HCT116 (cell line): ENCODE measurements at regions not wholly inside any gene's neighbourhood (a gene's known extent, or its start where the extent isn't known, plus 50 kb on each side); places are given as distances from the start of the nearest gene placed in this dataset.

Source experiments
- ATAC-seq: fragments of 200-7000 bp; cut with Tn5 transposase; 2 replicates; pipeline ENCODE4 v1.9.1; 2020; ENCODE audit warnings: mild to moderate bottlenecking, moderate library complexity
- BruUV-seq: library from RNA; stranded (reverse); fragments of 400-500 nt; replicated peaks from 2 replicates; lab custom pipeline; 2021; lab: Mats Ljungman, UMichigan
- CTCF ChIA-PET: fragments of 300-600 bp; sonication (Branson Sonifier 250); formaldehyde crosslinking; loops from one replicate; lab custom pipeline; 2021; ENCODE audit warnings: antibody characterized with exemption; lab: Charles Lee
- POLR2A ChIA-PET: fragments of 300-600, 350-600 bp; sonication (Branson Sonifier 250); formaldehyde crosslinking; loops from one replicate; lab custom pipeline; 2021; ENCODE audit warnings: antibody characterized with exemption; lab: Charles Lee
- RAD21 ChIA-PET, 2 experiments: fragments of 300-600 bp; sonication (Branson Sonifier 250); formaldehyde crosslinking; loops; one replicate each; lab custom pipeline; 2023; ENCODE audit warnings: low total read pairs in 2 of 2; ENCODE audit not compliant: uncharacterized antibody in 2 of 2, unreplicated experiment in 2 of 2, low non-redundant PET in 1 of 2; lab: Charles Lee
- DNase-seq: peaks from one replicate; pipeline ENCODE4 v3.0.0-alpha.2; 2010; ENCODE audit warnings: low read depth, low spot score
- H2AFZ ChIP-seq: fragments of 200-600 bp; shearing (Covaris generic), sonication (generic); 2 replicates; pipeline ENCODE4 v1.6.1; 2017; ENCODE audit warnings: low read depth, mixed run types, mixed read lengths, antibody characterized with exemption, low read length; ENCODE audit not compliant: poor library complexity, severe bottlenecking
- H3K27ac ChIP-seq: 2 replicates; pipeline ENCODE4 v1.5.1; 2012; ENCODE audit warnings: low read depth, low read length
- H3K27me3 ChIP-seq: fragments of 200-600 bp; sonication (generic); 2 replicates; pipeline ENCODE4 v1.6.1; 2016; ENCODE audit warnings: mixed run types, low read length, mixed read lengths; ENCODE audit not compliant: insufficient read depth
- H3K36me3 ChIP-seq, 2 experiments: fragments of 200-500 bp in 1 of 2; fragments of 200-600 bp in 1 of 2; sonication (Bioruptor generic) in 1 of 2; sonication (generic) in 1 of 2; 2 replicates each; pipeline versions ENCODE4 v1.5.1 to v1.6.1; 2014 to 2016; ENCODE audit warnings: low read length in 2 of 2, inconsistent platforms in 1 of 2, mixed read lengths in 1 of 2, mixed run types in 1 of 2; ENCODE audit not compliant: insufficient read depth in 2 of 2, control insufficient read depth in 1 of 2
- H3K4me1 ChIP-seq, 2 experiments: fragments of 200-600 bp in 1 of 2; sonication (generic) in 1 of 2; 2 replicates each; pipeline versions ENCODE4 v1.5.1 to v1.6.1; 2012 to 2017; ENCODE audit warnings: low read length in 2 of 2, inconsistent platforms in 1 of 2, mild to moderate bottlenecking in 1 of 2, mixed read lengths in 1 of 2, mixed run types in 1 of 2, moderate library complexity in 1 of 2; ENCODE audit not compliant: insufficient read depth in 2 of 2, control insufficient read depth in 1 of 2
- H3K4me2 ChIP-seq: fragments of 200-600 bp; sonication (generic); 2 replicates; pipeline ENCODE4 v1.6.1; 2017; ENCODE audit warnings: mixed run types, low read length, mixed read lengths
- H3K4me3 ChIP-seq, 2 experiments: fragments of 200-600 bp in 1 of 2; sonication (generic) in 1 of 2; replicated peaks in 1 of 2; 2 replicates each; pipeline ENCODE4 v1.5.1; 2011 to 2016; ENCODE audit warnings: low read length in 2 of 2, control low read depth in 1 of 2, low read depth in 1 of 2, mild to moderate bottlenecking in 1 of 2, mixed read lengths in 1 of 2, mixed run types in 1 of 2
- H3K79me2 ChIP-seq: fragments of 200-600 bp; sonication (generic); 2 replicates; pipeline ENCODE4 v1.6.1; 2017; ENCODE audit warnings: mild to moderate bottlenecking, mixed run types, low read length, moderate library complexity, mixed read lengths; ENCODE audit not compliant: insufficient read depth
- H3K9ac ChIP-seq: fragments of 200-600 bp; sonication (generic); 2 replicates; pipeline ENCODE4 v1.6.1; 2016; ENCODE audit warnings: low read length, mixed read lengths
- H3K9me2 ChIP-seq: fragments of 200-600 bp; sonication (generic), shearing (Covaris generic); 2 replicates; pipeline ENCODE4 v1.6.1; 2017; ENCODE audit warnings: mixed run types, mild to moderate bottlenecking, moderate library complexity; ENCODE audit not compliant: insufficient read depth
- H3K9me3 ChIP-seq, 2 experiments: fragments of 200-500 bp in 1 of 2; fragments of 200-600 bp in 1 of 2; sonication (Bioruptor generic) in 1 of 2; sonication (generic) in 1 of 2; 2 replicates each; pipeline ENCODE4 v1.6.1; 2014 to 2017; ENCODE audit warnings: low read length in 2 of 2, mixed read lengths in 2 of 2, inconsistent platforms in 1 of 2, low read depth in 1 of 2, mild to moderate bottlenecking in 1 of 2, mixed run types in 1 of 2, moderate library complexity in 1 of 2; ENCODE audit not compliant: control insufficient read depth in 1 of 2, insufficient read depth in 1 of 2
- H4K20me1 ChIP-seq: fragments of 200-600 bp; sonication (generic), shearing (Covaris generic); 2 replicates; pipeline ENCODE4 v1.6.1; 2017; ENCODE audit warnings: mixed run types, mild to moderate bottlenecking, moderate library complexity; ENCODE audit not compliant: insufficient read depth
- ATF3 ChIP-seq: IDR thresholded peaks from 2 replicates; pipeline ENCODE4 v1.6.1; 2012
- CBX3 ChIP-seq: IDR thresholded peaks from 2 replicates; pipeline ENCODE4 v1.6.1; 2012; ENCODE audit warnings: low read depth
- CTCF ChIP-seq, 3 experiments: fragments of 200-600 bp in 1 of 3; sonication (generic) in 1 of 3; IDR thresholded peaks in 2 of 3; conservative IDR thresholded peaks in 1 of 3; 2 replicates each; pipeline ENCODE4 v1.5.1; 2012 to 2017; ENCODE audit warnings: low read depth in 2 of 3, low read length in 2 of 3, antibody characterized with exemption in 1 of 3, borderline replicate concordance in 1 of 3, control low read depth in 1 of 3, mild to moderate bottlenecking in 1 of 3, mixed read lengths in 1 of 3, mixed run types in 1 of 3, moderate library complexity in 1 of 3; ENCODE audit not compliant: insufficient read depth in 1 of 3
- ELF1 ChIP-seq: IDR thresholded peaks from 2 replicates; pipeline ENCODE4 v1.6.1; 2012; ENCODE audit warnings: low read depth, borderline replicate concordance
- JUND ChIP-seq: IDR thresholded peaks from 2 replicates; pipeline ENCODE4 v1.6.1; 2012
- POLR2A ChIP-seq: IDR thresholded peaks from 2 replicates; pipeline ENCODE4 v1.7.0; 2011; ENCODE audit warnings: borderline replicate concordance; ENCODE audit not compliant: insufficient read depth, insufficient read length; ENCODE audit errors: extremely low read depth
- RAD21 ChIP-seq: IDR thresholded peaks from 2 replicates; pipeline ENCODE4 v1.6.1; 2012; ENCODE audit warnings: low read depth, mild to moderate bottlenecking
- REST ChIP-seq: IDR thresholded peaks from 2 replicates; pipeline ENCODE4 v1.6.1; 2012; ENCODE audit warnings: low read depth
- SIN3A ChIP-seq: IDR thresholded peaks from 2 replicates; pipeline ENCODE4 v1.6.1; 2012; ENCODE audit warnings: low read depth
- SRF ChIP-seq: IDR thresholded peaks from 2 replicates; pipeline ENCODE4 v1.6.1; 2012; ENCODE audit warnings: low read depth
- ZNF274 ChIP-seq: fragments of 200-500 bp; sonication (Bioruptor generic); IDR thresholded peaks from 2 replicates; pipeline ENCODE4 v1.6.1; 2014; ENCODE audit warnings: mild to moderate bottlenecking, low read depth, low read length, inconsistent platforms
- intact Hi-C: fragments of 100-400 bp; cut with micrococcal nuclease; formaldehyde crosslinking; loops from 2 replicates; pipeline ENCODE4 v1.10.0; 2022
- TF ChIP-seq, protein P1 (sequence below): IDR thresholded peaks from 2 replicates; pipeline ENCODE4 v1.6.1; 2012

DNA sequence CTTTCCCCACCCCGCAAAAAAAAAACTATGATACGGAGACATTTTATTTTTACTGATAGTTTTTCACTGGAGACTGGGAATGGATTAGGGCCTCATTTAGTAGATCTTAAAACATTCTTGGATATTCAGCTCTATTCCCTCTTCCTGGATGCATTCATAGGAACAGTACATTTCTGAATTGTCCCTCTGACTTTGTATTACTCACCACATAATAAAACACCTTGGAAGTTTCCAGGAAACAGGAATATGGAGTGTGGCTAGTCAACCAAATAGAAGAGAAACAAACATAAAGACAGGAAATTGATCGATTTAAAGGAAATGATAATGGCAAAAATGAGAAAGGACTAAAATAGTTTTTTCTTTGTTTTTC is 147.7 kb downstream of the GPX5 start:
- Histone ChIP-seq H3K4me1 (peaks cover 0 to 6% of the 10 kb centered on the region in 2 experiments; a peak in 2 of 4 replicates), H3K9me3 (no peaks in the 10 kb centered on the region), H3K27ac (no peak overlapping the region), H3K4me3 (no peak overlapping the region), H2AFZ (no peak overlapping the region), H3K9ac (no peak overlapping the region), H3K79me2 (no peaks in the 10 kb centered on the region), H3K9me2 (no peaks in the 10 kb centered on the region), H3K4me2 (no peak overlapping the region), H4K20me1 (no peaks in the 10 kb centered on the region), H3K27me3 (no peaks in the 10 kb centered on the region), H3K36me3 (no peaks in the 10 kb centered on the region)
- CTCF ChIA-PET: interaction anchor here (1.3 kb wide), 1 partner anchor 177 kb away, joined by 4 read pairs; no protein-coding TSS in a partner anchor
- DNase-seq (no peak), ATAC-seq (peak; percentile 37)
- POLR2A ChIA-PET: interaction anchor here (0.7 kb wide), 1 partner anchor 164 kb away, joined by 3 read pairs; no protein-coding TSS in a partner anchor
- RAD21 ChIA-PET: interaction anchor here in 1 of 2 experiments (0.6 kb wide), 1 partner anchor 84 kb away, joined by 3 read pairs; no protein-coding TSS in a partner anchor
- TF ChIP-seq CBX3 (no peak), SIN3A (0 out of 2 replicates have a peak, but pooled peaks have one; percentile 23), ELF1 (no peak)
- BruUV-seq: no TSS peak
- intact Hi-C loops: loop anchor here (5.0 kb wide), 1 partner anchor 196 kb away; no protein-coding TSS in a partner anchor

DNA sequence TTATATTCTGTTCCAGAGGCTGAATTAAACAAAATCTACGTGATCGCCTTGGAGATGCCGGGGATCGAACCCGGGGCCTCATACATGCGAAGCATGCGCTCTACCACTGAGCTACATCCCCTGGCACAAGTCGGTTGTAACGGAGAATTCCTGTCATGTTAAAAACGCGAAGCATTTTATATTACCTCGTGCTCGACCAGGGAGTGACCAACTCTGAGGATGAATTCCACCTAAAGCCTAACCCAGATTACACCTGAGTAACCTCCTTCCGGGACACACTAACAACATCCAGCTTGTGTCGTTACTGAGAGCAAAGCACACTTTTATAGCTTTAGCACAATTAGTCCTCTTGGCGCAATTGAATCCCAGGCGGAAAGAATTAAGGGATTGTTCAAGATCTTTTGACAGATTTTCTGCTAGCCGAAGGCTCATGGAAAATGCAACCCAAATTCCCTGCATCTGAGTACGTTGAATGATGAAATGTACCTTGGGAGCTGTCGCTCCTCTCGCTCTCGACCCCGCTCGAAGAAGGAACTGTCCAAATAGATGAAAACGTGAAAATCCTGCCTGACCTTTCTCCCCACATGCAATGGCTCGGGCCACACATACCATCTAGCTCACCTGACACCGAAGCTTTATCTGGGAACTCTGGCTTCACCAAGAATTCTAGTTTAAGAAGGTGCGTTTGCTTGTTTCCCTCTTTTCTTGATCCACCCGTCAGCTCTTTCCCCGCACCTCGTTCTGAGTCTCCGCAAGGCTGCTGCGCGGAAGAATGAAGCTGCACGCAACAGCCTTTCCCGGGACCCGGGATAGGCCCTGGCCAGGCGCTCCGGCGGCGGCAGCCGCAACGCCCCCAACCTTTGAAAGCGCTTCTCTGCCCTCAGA is 148.3 kb downstream of the GPX5 start:
- CTCF ChIA-PET: interaction anchor here (1.3 kb wide), 1 partner anchor 178 kb away, joined by 4 read pairs; no protein-coding TSS in a partner anchor
- Histone ChIP-seq H3K27ac (no peak overlapping the region), H4K20me1 (no peaks in the 10 kb centered on the region), H3K27me3 (no peaks in the 10 kb centered on the region), H2AFZ (peak overlapping the region; percentile 98), H3K9ac (no peak overlapping the region), H3K36me3 (no peaks in the 10 kb centered on the region), H3K9me2 (no peaks in the 10 kb centered on the region), H3K4me3 (no peak overlapping the region), H3K4me1 (peaks cover 0 to 6% of the 10 kb centered on the region in 2 experiments; a peak in 2 of 4 replicates), H3K79me2 (no peaks in the 10 kb centered on the region), H3K9me3 (no peaks in the 10 kb centered on the region), H3K4me2 (peak overlapping the region; percentile 42)
- peak; percentile 94 for ATAC-seq
- intact Hi-C loops: loop anchor here (5.0 kb wide), 1 partner anchor 197 kb away; no protein-coding TSS in a partner anchor
- POLR2A ChIA-PET: interaction anchor here (0.7 kb wide), 1 partner anchor 164 kb away, joined by 3 read pairs; no protein-coding TSS in a partner anchor
- BruUV-seq: no TSS peak
- RAD21 ChIA-PET: interaction anchor here in 1 of 2 experiments (0.6 kb wide), 1 partner anchor 85 kb away, joined by 3 read pairs; no protein-coding TSS in a partner anchor
- DNase-seq: peak; percentile 66
- TF ChIP-seq CTCF (IDR thresholded peaks at IDR 0.05 in 2 of 3, conservative IDR thresholded peaks at IDR 0.05 in 1 of 3; ENCODE audit: borderline replicate concordance in 1 of 3, insufficient read depth in 1 of 3, low read depth in 2 of 3, low read length in 2 of 3): no peak
- TF ChIP-seq REST: no peak
- no peak for TF ChIP-seq JUND
- TF ChIP-seq, protein P1, sequence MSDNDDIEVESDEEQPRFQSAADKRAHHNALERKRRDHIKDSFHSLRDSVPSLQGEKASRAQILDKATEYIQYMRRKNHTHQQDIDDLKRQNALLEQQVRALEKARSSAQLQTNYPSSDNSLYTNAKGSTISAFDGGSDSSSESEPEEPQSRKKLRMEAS: peak; percentile 92
- no peak for TF ChIP-seq RAD21
- no peak for TF ChIP-seq POLR2A
- TF ChIP-seq ELF1: no peak
- TF ChIP-seq SIN3A: no peak
- TF ChIP-seq ZNF274: no peak
- peak; percentile 98 for TF ChIP-seq ATF3
- no peak for TF ChIP-seq SRF
